ENCODE measurements at regions not wholly inside any gene's neighbourhood (a gene's known extent, or its start where the extent isn't known, plus 50 kb on each side); places are given as distances from the start of the nearest gene placed in this dataset.

DNA sequence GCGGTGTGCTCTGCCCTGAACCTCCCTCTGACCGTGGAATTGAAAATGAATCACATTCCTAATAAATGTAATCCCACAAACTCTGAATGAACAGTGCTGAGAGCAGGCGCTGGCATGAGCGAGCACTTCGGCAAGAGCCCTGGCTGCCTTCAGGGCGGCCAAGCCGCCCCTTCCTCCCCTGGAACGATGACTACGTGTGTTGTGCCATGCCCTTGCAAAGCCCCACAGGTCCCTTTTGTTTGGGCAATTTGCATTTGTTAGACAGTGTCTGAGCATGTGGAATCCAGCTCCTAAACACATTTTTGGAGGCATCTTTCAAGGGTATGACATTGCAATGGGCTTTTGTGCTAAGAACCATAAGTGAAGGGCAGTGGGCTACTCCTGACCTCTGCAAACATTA, 95.6 kb upstream of the MKI67 start:
- TF ChIP-seq, protein P1, sequence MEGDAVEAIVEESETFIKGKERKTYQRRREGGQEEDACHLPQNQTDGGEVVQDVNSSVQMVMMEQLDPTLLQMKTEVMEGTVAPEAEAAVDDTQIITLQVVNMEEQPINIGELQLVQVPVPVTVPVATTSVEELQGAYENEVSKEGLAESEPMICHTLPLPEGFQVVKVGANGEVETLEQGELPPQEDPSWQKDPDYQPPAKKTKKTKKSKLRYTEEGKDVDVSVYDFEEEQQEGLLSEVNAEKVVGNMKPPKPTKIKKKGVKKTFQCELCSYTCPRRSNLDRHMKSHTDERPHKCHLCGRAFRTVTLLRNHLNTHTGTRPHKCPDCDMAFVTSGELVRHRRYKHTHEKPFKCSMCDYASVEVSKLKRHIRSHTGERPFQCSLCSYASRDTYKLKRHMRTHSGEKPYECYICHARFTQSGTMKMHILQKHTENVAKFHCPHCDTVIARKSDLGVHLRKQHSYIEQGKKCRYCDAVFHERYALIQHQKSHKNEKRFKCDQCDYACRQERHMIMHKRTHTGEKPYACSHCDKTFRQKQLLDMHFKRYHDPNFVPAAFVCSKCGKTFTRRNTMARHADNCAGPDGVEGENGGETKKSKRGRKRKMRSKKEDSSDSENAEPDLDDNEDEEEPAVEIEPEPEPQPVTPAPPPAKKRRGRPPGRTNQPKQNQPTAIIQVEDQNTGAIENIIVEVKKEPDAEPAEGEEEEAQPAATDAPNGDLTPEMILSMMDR (IDR thresholded peaks at IDR 0.05; ENCODE audit: low read depth, low read length) = no peak
- DNase-seq (ENCODE audit: extremely low read depth, low read depth) = no peak

DNA sequence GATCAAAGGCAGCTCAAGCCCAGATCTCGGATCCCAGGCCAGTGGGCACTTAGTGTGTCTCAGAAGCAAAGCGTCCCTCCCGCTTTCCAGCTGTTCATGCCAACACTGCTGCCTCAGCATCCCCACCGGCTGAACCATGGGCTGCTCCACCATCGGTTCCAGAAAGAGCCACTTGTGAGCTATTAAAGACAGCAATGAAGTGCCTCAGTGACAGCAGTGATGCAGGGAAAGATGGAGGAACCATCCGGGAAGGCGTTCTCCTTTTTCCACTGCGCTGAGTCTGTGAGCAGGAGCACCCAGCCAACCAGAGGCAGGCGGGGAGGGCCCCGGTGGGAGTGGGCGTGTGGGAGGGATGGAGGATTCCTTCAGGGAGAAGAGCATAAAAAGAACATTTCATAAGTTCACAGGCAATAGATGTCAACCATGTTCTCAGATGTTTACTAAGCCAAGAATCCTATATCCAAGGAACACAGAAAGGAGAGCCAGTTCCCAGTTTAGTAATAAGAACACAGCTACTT, 96.2 kb upstream of the MKI67 start:
- TF ChIP-seq, protein P1 (IDR thresholded peaks at IDR 0.05; ENCODE audit: low read depth, low read length) = no peak
- DNase-seq (ENCODE audit: extremely low read depth, low read depth) = no peak

DNA sequence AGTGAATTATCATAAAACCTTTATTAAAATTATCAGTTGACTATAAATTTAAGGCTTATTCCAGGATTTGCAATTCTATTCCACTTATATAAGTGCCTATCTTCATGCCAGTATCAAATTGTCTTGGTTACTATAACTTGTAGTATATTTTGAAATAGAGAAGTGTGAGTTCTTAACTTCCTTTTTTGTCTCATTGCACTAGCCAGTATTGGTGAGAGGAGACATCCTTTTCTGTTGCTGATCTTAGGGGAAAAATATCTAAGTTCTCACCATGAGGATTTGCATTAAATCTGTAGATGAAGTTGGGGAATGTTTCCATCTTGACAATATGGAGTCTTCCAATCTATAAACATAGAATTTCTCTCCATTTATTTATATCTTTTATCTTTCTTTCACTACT, 104.2 kb upstream of the MKI67 start:
- TF ChIP-seq, protein P1 (IDR thresholded peaks at IDR 0.05; ENCODE audit: low read depth, low read length) = no peak
- DNase-seq (ENCODE audit: extremely low read depth, low read depth) = no peak

DNA sequence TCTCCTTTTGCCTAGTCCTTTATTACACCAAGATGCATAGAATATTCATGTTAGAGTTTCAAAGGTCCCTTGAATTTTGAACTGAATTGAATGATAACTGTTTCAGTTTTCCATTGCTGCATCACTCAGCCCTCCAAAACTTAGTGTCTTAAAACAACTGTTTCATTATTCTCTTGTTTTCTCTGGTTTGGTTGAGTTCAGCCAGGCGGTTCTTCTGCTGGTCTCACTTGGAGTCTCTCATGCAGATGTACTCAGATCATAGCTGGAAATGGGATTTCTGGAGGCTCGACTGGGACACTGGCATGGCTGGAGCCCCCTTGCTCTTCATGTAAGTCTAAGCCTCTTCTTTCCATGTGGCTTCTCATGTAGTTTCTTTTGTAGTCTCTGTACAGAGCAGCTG, 107.2 kb upstream of the MKI67 start:
- TF ChIP-seq, protein P1 (IDR thresholded peaks at IDR 0.05; ENCODE audit: low read depth, low read length) = no peak
- DNase-seq (ENCODE audit: extremely low read depth, low read depth) = no peak

DNA sequence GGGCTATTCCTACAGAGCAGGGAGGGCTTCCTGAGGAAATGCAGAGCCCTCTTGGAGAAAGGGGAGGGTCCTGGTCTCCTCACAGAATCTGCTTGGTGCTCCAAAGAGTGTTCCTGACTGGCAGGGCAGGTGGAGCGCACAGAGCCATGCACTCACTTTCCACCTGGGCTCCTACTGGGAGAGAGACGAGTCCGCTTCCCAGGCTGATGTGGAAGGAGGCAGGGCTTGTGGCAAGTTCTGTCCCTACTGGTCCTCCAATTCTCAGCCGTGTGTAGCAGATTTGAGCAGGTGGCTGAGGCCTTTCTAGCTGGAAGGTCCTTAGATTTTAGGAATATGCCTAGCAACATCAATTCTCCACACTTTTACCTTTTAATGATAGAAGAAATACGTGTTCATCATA, 111.5 kb upstream of the MKI67 start:
- TF ChIP-seq, protein P1 (IDR thresholded peaks at IDR 0.05; ENCODE audit: low read depth, low read length) = no peak
- DNase-seq (ENCODE audit: extremely low read depth, low read depth) = no peak

DNA sequence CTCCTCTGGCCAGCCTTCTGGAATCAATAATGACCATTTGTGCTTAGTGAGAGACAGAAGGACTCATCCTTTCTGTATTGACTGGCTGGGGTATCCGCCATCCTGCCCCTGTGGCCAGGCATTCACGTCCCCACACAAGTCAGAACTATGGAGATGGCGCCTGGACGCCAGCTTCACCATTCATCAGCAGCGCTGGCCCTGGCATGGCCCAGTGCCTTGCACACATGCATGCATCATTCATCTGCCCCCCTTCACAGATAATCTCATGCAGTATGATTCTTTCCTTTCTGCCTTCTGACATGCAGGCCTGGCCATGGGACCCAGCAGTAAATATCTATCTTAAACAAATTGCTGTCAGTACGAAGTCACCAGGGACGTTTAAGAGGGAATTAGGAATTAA, 114.8 kb upstream of the MKI67 start:
- no peak for DNase-seq (ENCODE audit: extremely low read depth, low read depth)
- TF ChIP-seq, protein P1 (IDR thresholded peaks at IDR 0.05; ENCODE audit: low read depth, low read length) = no peak

DNA sequence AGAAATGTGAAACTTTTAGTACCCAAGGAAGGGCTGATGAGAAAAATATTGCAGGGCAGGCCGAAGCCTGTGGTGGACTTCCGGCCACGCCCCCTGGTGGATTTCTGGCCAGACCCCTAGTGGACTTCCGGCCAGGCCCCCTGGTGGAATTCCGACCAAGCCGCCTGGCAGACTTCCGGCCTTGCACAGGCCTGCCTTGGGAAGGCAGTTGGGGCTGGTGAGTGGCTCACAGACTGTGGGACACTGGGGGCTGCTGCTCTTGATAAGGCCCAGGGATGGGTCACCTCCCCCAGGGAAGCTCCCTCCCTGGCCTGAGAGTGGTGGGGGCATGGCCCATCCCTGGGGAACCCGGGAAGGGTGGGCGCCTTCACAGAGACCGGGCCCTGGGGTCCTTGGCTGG, 116.4 kb upstream of the MKI67 start:
- TF ChIP-seq, protein P1 (IDR thresholded peaks at IDR 0.05; ENCODE audit: low read depth, low read length) = no peak
- no peak for DNase-seq (ENCODE audit: extremely low read depth, low read depth)
